ENCODE measurements at regions not wholly inside any gene's neighbourhood (a gene's known extent, or its start where the extent isn't known, plus 50 kb on each side); places are given as distances from the start of the nearest gene placed in this dataset.

- Histone ChIP-seq H3K27me3 (ENCODE audit: insufficient read depth, low read depth, low read length) (no peaks in the 10 kb centered on the region), H3K36me3 (ENCODE audit: insufficient read depth, low read length) (no peaks in the 10 kb centered on the region), H3K4me3 (ENCODE audit: low read length) (no peak overlapping the region), H3K9me2 (ENCODE audit: insufficient read depth, low read length) (no peaks in the 10 kb centered on the region), H3K9me3 (ENCODE audit: low read length) (no peaks in the 10 kb centered on the region), H4K20me1 (ENCODE audit: insufficient read depth) (no peaks in the 10 kb centered on the region), H3K79me2 (replicated peaks; ENCODE audit: insufficient read depth, low read length) (no peaks in the 10 kb centered on the region), H3F3A (ENCODE audit: insufficient read depth, low read length, poor library complexity, severe bottlenecking) (no peaks in the 10 kb centered on the region), H2AFZ (ENCODE audit: low read depth, low read length) (no peak overlapping the region), H3K27ac (ENCODE audit: low read length) (no peak overlapping the region), H3K9ac (ENCODE audit: low read length) (no peak overlapping the region), H3K4me2 (ENCODE audit: low read length) (no peak overlapping the region)
- TF ChIP-seq POLR2AphosphoS5 (IDR thresholded peaks at IDR 0.05) (no peak), REST (IDR thresholded peaks at IDR 0.05; ENCODE audit: borderline replicate concordance) (no peak), RAD21 (conservative IDR thresholded peaks at IDR 0.05) (no peak), SMC3 (conservative IDR thresholded peaks at IDR 0.05; ENCODE audit: poor library complexity) (no peak), MXI1 (conservative IDR thresholded peaks at IDR 0.05; ENCODE audit: poor library complexity, severe bottlenecking) (no peak), TAF1 (IDR thresholded peaks at IDR 0.05; ENCODE audit: low read depth) (no peak), EP300 (conservative IDR thresholded peaks at IDR 0.05; ENCODE audit: poor library complexity, severe bottlenecking) (no peak), EZH2 (IDR thresholded peaks at IDR 0.05; ENCODE audit: borderline replicate concordance, insufficient read depth, low read length, poor library complexity, severe bottlenecking) (no peak)
- TF ChIP-seq, protein P1, sequence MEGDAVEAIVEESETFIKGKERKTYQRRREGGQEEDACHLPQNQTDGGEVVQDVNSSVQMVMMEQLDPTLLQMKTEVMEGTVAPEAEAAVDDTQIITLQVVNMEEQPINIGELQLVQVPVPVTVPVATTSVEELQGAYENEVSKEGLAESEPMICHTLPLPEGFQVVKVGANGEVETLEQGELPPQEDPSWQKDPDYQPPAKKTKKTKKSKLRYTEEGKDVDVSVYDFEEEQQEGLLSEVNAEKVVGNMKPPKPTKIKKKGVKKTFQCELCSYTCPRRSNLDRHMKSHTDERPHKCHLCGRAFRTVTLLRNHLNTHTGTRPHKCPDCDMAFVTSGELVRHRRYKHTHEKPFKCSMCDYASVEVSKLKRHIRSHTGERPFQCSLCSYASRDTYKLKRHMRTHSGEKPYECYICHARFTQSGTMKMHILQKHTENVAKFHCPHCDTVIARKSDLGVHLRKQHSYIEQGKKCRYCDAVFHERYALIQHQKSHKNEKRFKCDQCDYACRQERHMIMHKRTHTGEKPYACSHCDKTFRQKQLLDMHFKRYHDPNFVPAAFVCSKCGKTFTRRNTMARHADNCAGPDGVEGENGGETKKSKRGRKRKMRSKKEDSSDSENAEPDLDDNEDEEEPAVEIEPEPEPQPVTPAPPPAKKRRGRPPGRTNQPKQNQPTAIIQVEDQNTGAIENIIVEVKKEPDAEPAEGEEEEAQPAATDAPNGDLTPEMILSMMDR (IDR thresholded peaks at IDR 0.05; ENCODE audit: poor library complexity, severe bottlenecking) = no peak
These were observed 103.6 kb upstream of the FLRT2 start for GRCh38 chr14:85426068-85426935.

DNA sequence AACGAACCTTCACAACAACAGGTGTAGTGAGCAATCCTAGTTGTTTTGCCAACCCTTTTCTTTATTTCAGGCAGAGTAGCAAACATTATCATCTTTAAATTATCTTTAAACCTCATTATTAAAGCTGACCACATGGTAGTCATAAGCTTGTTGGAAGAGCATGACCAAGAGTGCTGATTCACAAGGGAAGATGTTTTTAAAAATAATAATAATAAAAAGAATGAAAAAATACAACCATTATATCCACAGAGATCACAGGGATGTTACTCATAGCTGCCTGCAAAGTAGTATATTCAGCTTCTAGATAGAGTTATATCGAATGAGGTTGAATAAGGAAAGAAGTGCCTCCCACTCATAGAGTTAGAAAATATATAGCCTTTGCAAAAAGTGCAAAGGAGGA is 101.0 kb upstream of the FLRT2 start:
- no peaks in the 10 kb centered on the region for H3K9me3 ChIP-seq (ENCODE audit: low read length)
- H3K79me2 ChIP-seq (replicated peaks; ENCODE audit: insufficient read depth, low read length) = no peaks in the 10 kb centered on the region
- H2AFZ ChIP-seq (ENCODE audit: low read depth, low read length) = no peak overlapping the region
- H4K20me1 ChIP-seq (ENCODE audit: insufficient read depth) = no peaks in the 10 kb centered on the region
- H3K27me3 ChIP-seq (ENCODE audit: insufficient read depth, low read depth, low read length) = no peaks in the 10 kb centered on the region
- no peak overlapping the region for H3K4me3 ChIP-seq (ENCODE audit: low read length)
- H3K4me2 ChIP-seq (ENCODE audit: low read length) = no peak overlapping the region
- TF ChIP-seq EP300 (conservative IDR thresholded peaks at IDR 0.05; ENCODE audit: poor library complexity, severe bottlenecking) (no peak), SMC3 (conservative IDR thresholded peaks at IDR 0.05; ENCODE audit: poor library complexity) (no peak), EZH2 (IDR thresholded peaks at IDR 0.05; ENCODE audit: borderline replicate concordance, insufficient read depth, low read length, poor library complexity, severe bottlenecking) (no peak), REST (IDR thresholded peaks at IDR 0.05; ENCODE audit: borderline replicate concordance) (no peak), RAD21 (conservative IDR thresholded peaks at IDR 0.05) (no peak), MXI1 (conservative IDR thresholded peaks at IDR 0.05; ENCODE audit: poor library complexity, severe bottlenecking) (no peak), TAF1 (IDR thresholded peaks at IDR 0.05; ENCODE audit: low read depth) (no peak), POLR2AphosphoS5 (IDR thresholded peaks at IDR 0.05) (no peak)
- TF ChIP-seq, protein P1 (IDR thresholded peaks at IDR 0.05; ENCODE audit: poor library complexity, severe bottlenecking) = no peak
- no peaks in the 10 kb centered on the region for H3F3A ChIP-seq (ENCODE audit: insufficient read depth, low read length, poor library complexity, severe bottlenecking)
- H3K36me3 ChIP-seq (ENCODE audit: insufficient read depth, low read length) = no peaks in the 10 kb centered on the region
- no peak overlapping the region for H3K9ac ChIP-seq (ENCODE audit: low read length)
- H3K27ac ChIP-seq (ENCODE audit: low read length) = no peak overlapping the region
- H3K9me2 ChIP-seq (ENCODE audit: insufficient read depth, low read length) = no peaks in the 10 kb centered on the region
